ENCODE measurements at regions not wholly inside any gene's neighbourhood (a gene's known extent, or its start where the extent isn't known, plus 50 kb on each side); places are given as distances from the start of the nearest gene placed in this dataset. TPM values are rescaled to one million over a fixed set of nuclear protein-coding genes. Genes with fewer than 3 reads are reported as not detected.

GRCh38 chr3:90253131-90253530, 1145.7 kb downstream of the EPHA3 start:
- Histone ChIP-seq H3K9ac (ENCODE audit: low read length) (no peak overlapping the region), H3K18ac (ENCODE audit: low read length) (no peak overlapping the region), H3K36me3 (ENCODE audit: control insufficient read depth, insufficient read depth, low read length) (no peaks in the 10 kb centered on the region), H4K5ac (ENCODE audit: low read length) (no peak overlapping the region), H3K4ac (ENCODE audit: low read depth, low read length) (no peak overlapping the region), H2BK15ac (replicated peaks; ENCODE audit: low read depth) (no peak overlapping the region), H4K8ac (ENCODE audit: low read depth, low read length) (no peak overlapping the region), H3K23ac (ENCODE audit: low read length) (no peak overlapping the region), H3K4me1 (ENCODE audit: control insufficient read depth, low read depth, low read length) (no peaks in the 10 kb centered on the region), H2BK5ac (ENCODE audit: low read length) (no peak overlapping the region), H2AK5ac (ENCODE audit: low read length) (no peak overlapping the region), H3K79me2 (ENCODE audit: control insufficient read depth, insufficient read depth, low read length) (no peaks in the 10 kb centered on the region), H3K27me3 (ENCODE audit: insufficient read depth, low read length, poor library complexity) (no peaks in the 10 kb centered on the region), H2BK120ac (ENCODE audit: low read depth, low read length) (no peak overlapping the region), H3K27ac (ENCODE audit: low read depth, low read length) (no peak overlapping the region), H3K4me2 (ENCODE audit: low read length) (no peak overlapping the region), H3K79me1 (ENCODE audit: low read length) (no peaks in the 10 kb centered on the region), H3K4me3 (ENCODE audit: low read length) (no peak overlapping the region), H3K56ac (ENCODE audit: low read length) (no peak overlapping the region)
- DNase-seq: no peak
- no CpG with 5 or more reads among the region's 2 CpGs for WGBS (ENCODE audit: extremely low coverage, insufficient coverage, low lambda C conversion rate)

GRCh38 chr3:90261481-90262433, 1154.3 kb downstream of the EPHA3 start:
- no peak overlapping the region for H2BK5ac ChIP-seq (ENCODE audit: low read length)
- H3K23ac ChIP-seq (ENCODE audit: low read length): no peak overlapping the region
- H3K27ac ChIP-seq (ENCODE audit: low read depth, low read length): no peak overlapping the region
- H3K9ac ChIP-seq (ENCODE audit: low read length): no peak overlapping the region
- no peaks in the 10 kb centered on the region for H3K79me2 ChIP-seq (ENCODE audit: control insufficient read depth, insufficient read depth, low read length)
- H2AK5ac ChIP-seq (ENCODE audit: low read length): no peak overlapping the region
- no CpG with 5 or more reads among the region's 6 CpGs for WGBS (ENCODE audit: extremely low coverage, insufficient coverage, low lambda C conversion rate)
- DNase-seq: no peak
- no peaks in the 10 kb centered on the region for H3K36me3 ChIP-seq (ENCODE audit: control insufficient read depth, insufficient read depth, low read length)
- no peaks in the 10 kb centered on the region for H3K79me1 ChIP-seq (ENCODE audit: low read length)
- no peak overlapping the region for H3K4ac ChIP-seq (ENCODE audit: low read depth, low read length)
- no peak overlapping the region for H3K4me3 ChIP-seq (ENCODE audit: low read length)
- no peak overlapping the region for H3K56ac ChIP-seq (ENCODE audit: low read length)
- no peak overlapping the region for H4K8ac ChIP-seq (ENCODE audit: low read depth, low read length)
- no peaks in the 10 kb centered on the region for H3K27me3 ChIP-seq (ENCODE audit: insufficient read depth, low read length, poor library complexity)
- H2BK120ac ChIP-seq (ENCODE audit: low read depth, low read length): no peak overlapping the region
- no peak overlapping the region for H2BK15ac ChIP-seq (replicated peaks; ENCODE audit: low read depth)
- H3K4me2 ChIP-seq (ENCODE audit: low read length): no peak overlapping the region
- H4K5ac ChIP-seq (ENCODE audit: low read length): no peak overlapping the region
- no peaks in the 10 kb centered on the region for H3K4me1 ChIP-seq (ENCODE audit: control insufficient read depth, low read depth, low read length)
- H3K18ac ChIP-seq (ENCODE audit: low read length): no peak overlapping the region

Small RNA genes lying in the stretch of these regions (small RNA-seq; reads per million reads assigned to genes)
- gene HSPE1P19 (ENCODE audit: insufficient read depth) (not detected), gene RF00012 (ENCODE audit: insufficient read depth) (not detected), gene RNU6-712P (ENCODE audit: insufficient read depth) (not detected)
